ENCODE measurements at regions not wholly inside any gene's neighbourhood (a gene's known extent, or its start where the extent isn't known, plus 50 kb on each side); places are given as distances from the start of the nearest gene placed in this dataset.
"Not testable (repeated sequence)": the region's sequence is repeated elsewhere in the genome, so short reads cannot be mapped to it uniquely, and the experiment has no call there.

DNA sequence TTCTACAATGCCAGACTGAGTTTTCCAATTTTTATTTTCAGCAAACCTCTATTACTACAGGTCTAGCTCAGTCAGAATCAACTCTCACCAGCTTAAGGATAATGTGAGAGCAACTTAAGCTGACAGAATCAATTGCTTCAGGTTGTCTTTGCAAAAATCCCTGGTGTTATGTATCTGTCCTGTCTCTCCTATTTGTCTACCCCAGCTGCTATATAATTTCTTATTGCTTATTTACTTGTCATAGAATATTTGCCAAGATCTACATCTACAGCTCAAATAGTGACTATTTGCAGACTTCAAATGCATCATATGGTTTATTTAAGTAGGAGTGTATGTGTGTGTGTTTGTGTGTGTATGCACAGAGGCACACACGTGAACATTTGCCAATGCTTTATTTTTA lies 54.1 kb downstream of the FOXG1 start:
- no peak for DNase-seq (ENCODE audit: low read depth)

- DNase-seq (ENCODE audit: low read depth), result no peak
Observed at GRCh38 chr14:28821993-28822392, 55.4 kb downstream of the FOXG1 start.

DNA sequence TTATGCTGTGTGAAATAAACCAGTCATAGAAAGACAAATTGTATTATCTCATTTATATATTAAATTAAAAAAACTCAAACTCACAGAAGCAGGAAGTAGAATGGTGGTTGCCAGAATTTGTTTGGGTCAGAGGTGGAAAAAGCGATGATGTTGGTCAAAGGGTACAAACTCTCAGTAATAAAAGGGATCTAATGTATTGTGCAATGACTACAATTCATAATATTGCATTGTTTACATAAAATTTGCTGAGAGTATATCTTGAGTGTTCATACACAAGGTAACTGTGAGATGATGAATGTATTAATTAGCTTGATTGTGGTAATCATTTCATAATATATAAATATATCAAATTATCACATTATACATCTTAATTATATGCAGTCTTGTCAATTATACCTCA lies 56.7 kb downstream of the FOXG1 start:
- DNase-seq (ENCODE audit: low read depth), result no peak

- no peak for DNase-seq (ENCODE audit: low read depth)
Observed at GRCh38 chr14:28830115-28830534, 63.5 kb downstream of the FOXG1 start.

DNA sequence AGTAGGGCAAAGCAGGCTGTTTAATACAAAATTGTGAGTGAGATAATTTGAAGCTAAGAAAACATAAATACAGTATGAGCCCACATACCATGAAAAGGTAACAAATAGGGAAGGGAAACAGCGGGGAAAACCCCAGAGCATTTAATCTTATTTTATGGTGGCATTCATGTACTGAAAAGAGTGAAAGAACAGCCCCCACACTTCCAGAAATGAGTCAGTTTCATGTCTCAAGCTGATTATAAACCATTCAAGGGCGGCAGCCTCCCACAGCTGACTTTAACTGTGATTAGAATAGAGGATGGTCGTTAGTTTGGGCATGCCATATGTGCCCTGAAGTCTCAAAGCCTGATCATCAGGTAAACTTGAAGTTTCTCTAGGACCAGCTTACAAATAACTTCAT lies 64.5 kb downstream of the FOXG1 start:
- no peak for DNase-seq (ENCODE audit: low read depth)

DNA sequence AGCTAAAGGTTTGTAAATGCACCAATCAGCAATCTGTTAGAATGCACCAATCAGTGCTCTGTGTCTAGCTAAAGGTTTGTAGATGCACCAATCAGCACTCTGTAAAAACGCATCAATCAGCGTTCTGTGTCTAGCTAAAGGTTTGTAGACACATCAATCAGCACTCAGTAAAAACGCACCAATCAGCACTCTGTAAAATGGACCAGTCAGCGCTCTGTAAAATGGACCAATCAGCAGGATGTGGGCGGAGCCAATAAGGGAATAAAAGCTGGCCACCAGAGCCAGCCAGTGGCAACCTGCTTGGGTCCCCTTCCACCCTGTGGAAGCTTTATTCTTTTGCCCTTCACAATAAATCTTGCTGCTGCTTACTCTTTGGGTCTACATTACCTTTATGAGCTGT lies 76.0 kb downstream of the FOXG1 start:
- not testable (repeated sequence) for DNase-seq (ENCODE audit: low read depth)

DNA sequence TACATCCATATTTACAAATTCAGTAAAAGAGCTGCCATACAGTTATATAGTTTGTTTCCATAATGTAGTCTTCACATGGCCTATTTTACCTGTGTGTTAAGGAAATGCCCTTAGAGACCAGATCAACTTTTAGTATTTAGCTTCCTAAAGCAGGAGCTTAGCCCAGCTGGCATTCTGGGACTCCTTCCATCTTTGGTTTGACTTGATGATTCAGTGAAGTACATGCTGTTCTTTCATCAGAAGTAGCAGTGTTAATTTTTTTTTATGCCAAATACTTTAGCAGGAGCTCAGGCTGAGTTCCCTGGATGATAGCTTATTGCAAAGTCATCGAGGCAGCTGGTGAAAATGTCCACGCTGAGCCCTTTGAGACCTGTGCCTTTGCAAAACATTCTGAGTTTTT lies 101.0 kb downstream of the FOXG1 start:
- DNase-seq (ENCODE audit: low read depth), result no peak

- no peak for DNase-seq (ENCODE audit: low read depth)
Observed at GRCh38 chr14:28870033-28870564, 103.5 kb downstream of the FOXG1 start.

DNA sequence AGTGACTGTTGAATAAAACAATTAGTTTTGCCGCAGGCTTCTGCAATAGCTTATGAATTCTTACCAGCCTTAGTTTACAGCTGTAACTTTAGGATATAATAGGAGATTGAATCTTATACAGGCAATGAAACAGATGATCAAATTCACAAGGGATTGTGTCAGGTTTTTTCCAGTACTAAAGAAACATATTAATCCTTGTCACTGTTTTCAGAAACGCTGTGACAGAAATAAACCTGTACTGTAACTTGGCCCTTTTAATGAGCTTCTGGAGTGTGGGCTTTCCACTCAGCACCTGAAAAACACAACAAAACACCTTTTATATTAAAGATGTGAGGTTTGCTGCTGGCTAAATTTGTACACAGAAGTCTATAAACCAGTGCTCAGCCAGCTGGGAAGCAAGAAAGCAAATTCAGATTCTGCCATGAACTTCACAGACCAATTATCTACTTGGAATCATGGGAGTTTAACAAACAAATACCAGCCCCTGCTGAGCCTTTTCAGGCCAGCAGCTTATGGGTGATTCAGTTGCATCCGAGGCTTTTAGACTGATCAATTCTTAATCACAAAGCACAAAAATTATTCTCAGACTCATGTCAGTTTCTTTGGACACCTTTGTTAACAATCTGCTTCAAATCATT lies 109.5 kb downstream of the FOXG1 start:
- no peak for DNase-seq (ENCODE audit: low read depth)

- DNase-seq (ENCODE audit: low read depth), result no peak
Observed at GRCh38 chr14:28876572-28876945, 110.0 kb downstream of the FOXG1 start.

- no peak for DNase-seq (ENCODE audit: low read depth)
Observed at GRCh38 chr14:28877923-28878322, 111.3 kb downstream of the FOXG1 start.

- no peak for DNase-seq (ENCODE audit: low read depth)
Observed at GRCh38 chr14:28879573-28879996, 113.0 kb downstream of the FOXG1 start.

DNA sequence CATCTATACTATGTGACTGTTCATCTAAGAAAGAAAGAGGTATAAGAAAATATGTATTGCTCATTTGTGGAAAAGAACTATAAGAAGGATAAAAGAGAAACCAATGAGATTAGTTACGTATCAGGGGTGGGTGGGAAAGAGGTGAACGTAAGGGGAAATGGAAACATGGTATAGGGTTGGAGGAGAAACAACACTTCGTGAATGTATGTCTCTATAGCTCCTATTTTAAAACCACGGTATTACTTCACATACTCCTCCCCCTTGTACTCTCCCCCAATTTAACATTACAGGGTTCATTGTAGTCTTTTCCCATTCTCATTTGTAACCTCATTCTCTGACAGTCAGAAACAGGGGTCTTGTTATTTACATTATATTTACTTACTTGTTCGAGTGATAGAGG lies 120.4 kb downstream of the FOXG1 start:
- DNase-seq (ENCODE audit: low read depth), result no peak

DNA sequence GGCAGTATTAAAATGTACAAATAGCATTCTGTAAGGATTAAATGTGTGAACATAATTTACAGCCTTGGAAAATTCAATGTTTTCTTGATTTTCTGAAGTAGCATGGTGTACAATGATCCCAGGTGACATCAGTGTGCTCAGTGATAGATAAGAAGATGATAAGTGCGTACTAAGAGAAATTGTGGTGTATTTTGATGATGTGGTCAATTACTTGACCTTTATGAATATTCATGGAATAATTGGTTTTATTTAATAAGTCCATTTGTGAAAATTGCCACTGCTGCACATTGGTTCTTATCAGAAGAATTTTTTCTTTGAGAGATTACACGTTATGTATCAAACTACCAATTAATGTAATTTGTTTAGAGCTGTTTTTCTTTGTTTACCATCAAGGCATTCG lies 128.8 kb downstream of the FOXG1 start:
- no peak for DNase-seq (ENCODE audit: low read depth)

- DNase-seq (ENCODE audit: low read depth), result no peak
Observed at GRCh38 chr14:28896337-28896736, 129.8 kb downstream of the FOXG1 start.

DNA sequence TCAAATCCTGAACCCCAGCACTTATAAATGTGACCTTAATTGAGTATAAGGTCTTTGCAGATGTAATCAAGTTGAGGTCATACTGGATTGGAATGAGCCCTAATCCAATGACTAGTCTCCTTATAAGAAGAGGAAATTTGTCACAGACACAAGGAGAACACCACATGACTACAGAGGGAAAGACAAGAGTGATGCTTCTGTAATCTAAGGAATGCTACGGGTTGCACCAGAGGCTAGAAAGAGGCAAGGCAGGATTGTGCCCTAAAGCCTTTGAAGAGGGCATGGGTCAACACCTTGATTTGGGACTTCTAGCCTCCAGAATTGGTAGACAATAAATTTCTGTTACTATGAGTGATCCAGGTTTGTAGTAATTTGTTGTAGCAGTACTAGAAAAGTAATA lies 135.0 kb downstream of the FOXG1 start:
- DNase-seq (ENCODE audit: low read depth), result no peak

DNA sequence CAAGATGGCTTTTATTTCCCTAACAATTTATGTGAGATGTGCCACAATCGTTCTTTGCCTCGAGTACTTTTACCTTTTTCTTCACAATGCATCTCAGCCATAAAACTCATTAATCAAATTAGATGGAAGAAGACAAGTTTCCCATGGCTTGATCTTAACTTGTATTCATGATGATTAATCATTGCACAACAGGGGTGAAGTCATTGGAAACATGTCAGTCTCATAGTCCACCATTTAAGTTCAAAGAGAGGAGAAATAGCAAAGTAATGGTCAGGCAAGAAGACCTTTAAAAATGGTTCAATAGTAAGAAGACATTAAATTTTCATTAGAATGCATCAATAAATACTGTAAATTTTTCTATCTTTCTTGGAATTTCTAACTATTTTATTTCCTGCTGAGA lies 136.3 kb downstream of the FOXG1 start:
- no peak for DNase-seq (ENCODE audit: low read depth)

DNA sequence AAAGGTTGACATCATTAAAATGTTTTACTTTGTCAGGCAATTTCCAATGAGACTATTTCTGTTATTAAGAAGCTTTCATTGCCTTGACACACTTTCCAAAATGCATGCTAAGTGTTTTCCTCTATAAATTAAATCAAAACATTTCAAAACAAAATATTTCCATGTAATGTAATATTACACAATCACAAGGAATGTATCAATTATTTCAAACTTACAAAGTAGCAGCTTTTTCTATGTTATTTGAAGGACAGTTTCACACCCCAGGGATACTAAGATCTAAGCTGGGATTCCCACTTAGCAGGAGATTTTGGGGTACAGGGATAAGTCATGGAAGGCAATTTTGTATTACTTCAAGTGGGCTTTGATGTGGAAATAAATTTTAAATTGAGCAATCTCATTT lies 144.9 kb downstream of the FOXG1 start:
- no peak for DNase-seq (ENCODE audit: low read depth)

- DNase-seq (ENCODE audit: low read depth), result no peak
Observed at GRCh38 chr14:28913056-28913455, 146.5 kb downstream of the FOXG1 start.

GRCh38 chr14:28926122-28926521 lies 159.5 kb downstream of the FOXG1 start:
- DNase-seq (ENCODE audit: low read depth), result no peak

DNA sequence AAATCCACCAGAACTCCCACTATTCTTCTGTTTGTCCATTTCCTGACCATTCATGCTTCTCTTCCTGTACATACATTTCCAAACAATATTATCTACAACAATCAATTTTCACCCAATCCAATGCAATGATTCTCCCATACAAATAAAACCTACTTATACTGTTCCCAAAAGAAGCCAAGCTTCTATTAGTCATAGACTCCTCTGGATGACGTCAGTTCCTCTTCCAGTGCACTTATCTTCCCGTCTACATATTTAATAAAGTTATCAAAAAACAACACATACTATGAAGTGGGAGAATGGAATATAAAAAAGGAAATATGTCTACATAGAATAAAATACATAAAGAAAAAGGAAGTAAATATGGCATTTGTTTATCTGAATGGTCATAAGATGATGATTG lies 165.4 kb downstream of the FOXG1 start:
- DNase-seq (ENCODE audit: low read depth), result no peak

DNA sequence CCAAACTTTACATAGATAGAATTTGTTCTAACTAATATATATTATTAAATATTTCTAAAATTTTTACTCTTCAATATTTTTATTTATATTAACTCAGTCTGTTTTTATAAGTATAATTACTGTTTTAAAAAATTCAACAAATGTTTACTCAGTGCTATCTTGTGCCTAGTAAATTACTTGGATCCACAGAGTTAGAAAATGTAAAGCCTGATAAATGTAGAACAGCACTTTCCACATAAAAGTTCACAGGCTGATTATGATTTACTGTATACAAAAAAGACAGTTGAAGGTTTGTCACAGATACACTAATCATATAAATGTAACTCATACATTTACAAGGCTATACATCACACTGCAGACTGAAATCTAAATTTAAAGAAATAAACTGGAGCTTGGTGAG lies 170.0 kb downstream of the FOXG1 start:
- no peak for DNase-seq (ENCODE audit: low read depth)

- no peak for DNase-seq (ENCODE audit: low read depth)
Observed at GRCh38 chr14:28941758-28942157, 175.2 kb downstream of the FOXG1 start.

- no peak for DNase-seq (ENCODE audit: low read depth)
Observed at GRCh38 chr14:28944605-28945004, 178.0 kb downstream of the FOXG1 start.

All from RPMI7951 (cell line).